Liver (tissue), 8 donors: ENCODE measurements at regions not wholly inside any gene's neighbourhood (a gene's known extent, or its start where the extent isn't known, plus 50 kb on each side); places are given as distances from the start of the nearest gene placed in this dataset.

Experiments
- DNase-seq: peaks from one replicate; pipeline ENCODE4 v3.0.0-alpha.2; 2017; ENCODE audit warnings: low spot score
- H3K27ac ChIP-seq, 2 donors: one replicate each; pipeline ENCODE4 v1.7.0; 2013; ENCODE audit warnings: inconsistent platforms in 2 of 2, low read length in 2 of 2, control low read depth in 1 of 2, low read depth in 1 of 2, mild to moderate bottlenecking in 1 of 2
- H3K27me3 ChIP-seq, 4 donors: one replicate each; pipeline versions ENCODE4 v1.6.1 to v1.7.0; 2013; ENCODE audit warnings: low read length in 3 of 4, inconsistent platforms in 1 of 4, mild to moderate bottlenecking in 1 of 4, moderate library complexity in 1 of 4; ENCODE audit not compliant: control insufficient read depth in 4 of 4, insufficient read depth in 4 of 4
- H3K36me3 ChIP-seq, 4 donors: one replicate each; pipeline versions ENCODE4 v1.6.1 to v1.7.0; 2013; ENCODE audit warnings: low read length in 3 of 4, mild to moderate bottlenecking in 3 of 4, low read depth in 1 of 4, moderate library complexity in 1 of 4; ENCODE audit not compliant: control insufficient read depth in 4 of 4, insufficient read depth in 3 of 4
- H3K4me1 ChIP-seq, 4 donors: one replicate each; pipeline versions ENCODE4 v1.6.1 to v1.7.0; 2013; ENCODE audit warnings: low read length in 3 of 4, mild to moderate bottlenecking in 3 of 4, moderate library complexity in 1 of 4; ENCODE audit not compliant: control insufficient read depth in 4 of 4, insufficient read depth in 4 of 4
- H3K4me3 ChIP-seq, 3 donors: one replicate each; pipeline versions ENCODE4 v1.6.1 to v1.7.0; 2013; ENCODE audit warnings: low read length in 3 of 3, control low read depth in 1 of 3, low read depth in 1 of 3, mild to moderate bottlenecking in 1 of 3
- H3K9ac ChIP-seq, 2 donors: one replicate each; pipeline ENCODE4 v1.7.0; 2013; ENCODE audit warnings: low read length in 2 of 2, mild to moderate bottlenecking in 2 of 2, moderate library complexity in 2 of 2, control low read depth in 1 of 2, low read depth in 1 of 2
- H3K9me3 ChIP-seq, 4 donors: one replicate each; pipeline versions ENCODE4 v1.6.1 to v1.7.0; 2013; ENCODE audit warnings: low read length in 3 of 4; ENCODE audit not compliant: control insufficient read depth in 4 of 4
- EGR1 ChIP-seq, 2 donors: IDR thresholded peaks; 2 replicates each; pipeline ENCODE4 v1.6.1; 2016 to 2018; ENCODE audit warnings: antibody characterized with exemption in 2 of 2, low read depth in 2 of 2
- FOXA1 ChIP-seq: IDR thresholded peaks from 2 replicates; pipeline ENCODE4 v1.6.1; 2016; ENCODE audit warnings: antibody characterized with exemption
- FOXA2 ChIP-seq: IDR thresholded peaks from 2 replicates; pipeline ENCODE4 v1.6.1; 2016; ENCODE audit warnings: antibody characterized with exemption
- HNF4G ChIP-seq: IDR thresholded peaks from 2 replicates; pipeline ENCODE4 v1.6.1; 2016; ENCODE audit warnings: antibody characterized with exemption
- JUND ChIP-seq, 2 donors: IDR thresholded peaks; 2 replicates each; pipeline ENCODE4 v1.6.1; 2016; ENCODE audit warnings: antibody characterized with exemption in 2 of 2
- NR2F2 ChIP-seq: IDR thresholded peaks from 2 replicates; pipeline ENCODE4 v1.6.1; 2016; ENCODE audit warnings: antibody characterized with exemption
- RAD21 ChIP-seq, 2 donors: IDR thresholded peaks; 2 replicates each; pipeline ENCODE4 v1.6.1; 2016; ENCODE audit warnings: antibody characterized with exemption in 2 of 2, mild to moderate bottlenecking in 2 of 2
- RXRA ChIP-seq, 2 donors: IDR thresholded peaks; 2 replicates each; pipeline ENCODE4 v1.6.1; 2017 to 2018; ENCODE audit warnings: antibody characterized with exemption in 2 of 2, mild to moderate bottlenecking in 1 of 2
- WGBS: extraction: QIAGEN DNeasy Blood & Tissue Kit; methylation state at CpG from one replicate; pipeline ENCODE4 v1.1.7; 2013; 5-methylcytosine and 5-hydroxymethylcytosine counted together
- TF ChIP-seq, protein P1 (sequence below): IDR thresholded peaks from 2 replicates; pipeline ENCODE4 v1.6.1; 2016; ENCODE audit warnings: antibody characterized with exemption
- TF ChIP-seq, protein P2 (sequence below): IDR thresholded peaks from 2 replicates; pipeline ENCODE4 v1.6.1; 2016; ENCODE audit warnings: antibody characterized with exemption
- TF ChIP-seq, protein P3 (sequence below): fragments of 150-350 bp; IDR thresholded peaks from 2 replicates; pipeline ENCODE4 v1.5.1; 2017; ENCODE audit warnings: improper control_type of control experiment, low read depth, low read length; ENCODE audit not compliant: missing input control
- TF ChIP-seq, protein P4 (sequence below): IDR thresholded peaks from 2 replicates; pipeline ENCODE4 v1.6.1; 2016; ENCODE audit warnings: antibody characterized with exemption, mild to moderate bottlenecking
- donor health status: healthy.
- donor health status: healthy.
- donor health status: healthy.
- donor health status: healthy.
- donor health status: healthy.

DNA sequence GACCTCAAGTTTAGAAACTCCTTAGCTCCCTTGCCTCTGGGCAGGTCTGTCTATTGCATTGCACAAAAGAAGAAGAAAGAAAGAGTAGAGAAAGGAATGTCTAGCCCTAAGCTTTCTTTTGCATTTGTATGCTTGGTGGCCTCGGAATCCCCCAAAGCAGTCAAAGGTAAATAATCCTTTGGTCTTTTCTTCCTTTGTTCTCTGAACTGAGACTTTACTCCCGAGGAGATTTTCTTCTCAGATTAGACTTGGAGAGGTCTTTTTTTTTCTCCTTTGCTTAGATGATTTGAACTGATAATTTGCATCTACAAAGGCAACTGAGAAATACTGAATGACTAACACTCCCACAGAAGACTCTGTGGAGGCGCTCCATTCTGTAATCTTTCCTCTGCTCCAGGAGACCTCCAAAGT is 93.2 kb downstream of the AKR1D1 start:
- WGBS, result 90% methylated on average over 3 of the region's 3 CpGs
- H3K9me3 ChIP-seq, result peaks cover 0 to 7% (median 2%) of the 10 kb centered on the region in 4 donors
- no peaks in the 10 kb centered on the region for H3K27me3 ChIP-seq
- H3K27ac ChIP-seq, result no peak overlapping the region
- peaks cover 0 to 6% (median 2%) of the 10 kb centered on the region in 4 donors for H3K4me1 ChIP-seq
- no peak overlapping the region for H3K4me3 ChIP-seq
- no peak overlapping the region for H3K9ac ChIP-seq
- DNase-seq, result no peak
- H3K36me3 ChIP-seq, result no peaks in the 10 kb centered on the region
- no peak for TF ChIP-seq EGR1 (IDR thresholded peaks at IDR 0.05; ENCODE audit: low read depth in 2 of 2)
- no peak for TF ChIP-seq NR2F2
- TF ChIP-seq FOXA1, result no peak
- TF ChIP-seq, protein P1, sequence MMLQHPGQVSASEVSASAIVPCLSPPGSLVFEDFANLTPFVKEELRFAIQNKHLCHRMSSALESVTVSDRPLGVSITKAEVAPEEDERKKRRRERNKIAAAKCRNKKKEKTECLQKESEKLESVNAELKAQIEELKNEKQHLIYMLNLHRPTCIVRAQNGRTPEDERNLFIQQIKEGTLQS, result no peak
- TF ChIP-seq HNF4G, result no peak
- TF ChIP-seq JUND (IDR thresholded peaks at IDR 0.05), result no peak
- TF ChIP-seq, protein P2, sequence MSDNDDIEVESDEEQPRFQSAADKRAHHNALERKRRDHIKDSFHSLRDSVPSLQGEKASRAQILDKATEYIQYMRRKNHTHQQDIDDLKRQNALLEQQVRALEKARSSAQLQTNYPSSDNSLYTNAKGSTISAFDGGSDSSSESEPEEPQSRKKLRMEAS, result no peak
- TF ChIP-seq FOXA2, result no peak
- TF ChIP-seq, protein P3, sequence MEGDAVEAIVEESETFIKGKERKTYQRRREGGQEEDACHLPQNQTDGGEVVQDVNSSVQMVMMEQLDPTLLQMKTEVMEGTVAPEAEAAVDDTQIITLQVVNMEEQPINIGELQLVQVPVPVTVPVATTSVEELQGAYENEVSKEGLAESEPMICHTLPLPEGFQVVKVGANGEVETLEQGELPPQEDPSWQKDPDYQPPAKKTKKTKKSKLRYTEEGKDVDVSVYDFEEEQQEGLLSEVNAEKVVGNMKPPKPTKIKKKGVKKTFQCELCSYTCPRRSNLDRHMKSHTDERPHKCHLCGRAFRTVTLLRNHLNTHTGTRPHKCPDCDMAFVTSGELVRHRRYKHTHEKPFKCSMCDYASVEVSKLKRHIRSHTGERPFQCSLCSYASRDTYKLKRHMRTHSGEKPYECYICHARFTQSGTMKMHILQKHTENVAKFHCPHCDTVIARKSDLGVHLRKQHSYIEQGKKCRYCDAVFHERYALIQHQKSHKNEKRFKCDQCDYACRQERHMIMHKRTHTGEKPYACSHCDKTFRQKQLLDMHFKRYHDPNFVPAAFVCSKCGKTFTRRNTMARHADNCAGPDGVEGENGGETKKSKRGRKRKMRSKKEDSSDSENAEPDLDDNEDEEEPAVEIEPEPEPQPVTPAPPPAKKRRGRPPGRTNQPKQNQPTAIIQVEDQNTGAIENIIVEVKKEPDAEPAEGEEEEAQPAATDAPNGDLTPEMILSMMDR, result no peak
- no peak for TF ChIP-seq RXRA (IDR thresholded peaks at IDR 0.05)
- TF ChIP-seq, protein P4, sequence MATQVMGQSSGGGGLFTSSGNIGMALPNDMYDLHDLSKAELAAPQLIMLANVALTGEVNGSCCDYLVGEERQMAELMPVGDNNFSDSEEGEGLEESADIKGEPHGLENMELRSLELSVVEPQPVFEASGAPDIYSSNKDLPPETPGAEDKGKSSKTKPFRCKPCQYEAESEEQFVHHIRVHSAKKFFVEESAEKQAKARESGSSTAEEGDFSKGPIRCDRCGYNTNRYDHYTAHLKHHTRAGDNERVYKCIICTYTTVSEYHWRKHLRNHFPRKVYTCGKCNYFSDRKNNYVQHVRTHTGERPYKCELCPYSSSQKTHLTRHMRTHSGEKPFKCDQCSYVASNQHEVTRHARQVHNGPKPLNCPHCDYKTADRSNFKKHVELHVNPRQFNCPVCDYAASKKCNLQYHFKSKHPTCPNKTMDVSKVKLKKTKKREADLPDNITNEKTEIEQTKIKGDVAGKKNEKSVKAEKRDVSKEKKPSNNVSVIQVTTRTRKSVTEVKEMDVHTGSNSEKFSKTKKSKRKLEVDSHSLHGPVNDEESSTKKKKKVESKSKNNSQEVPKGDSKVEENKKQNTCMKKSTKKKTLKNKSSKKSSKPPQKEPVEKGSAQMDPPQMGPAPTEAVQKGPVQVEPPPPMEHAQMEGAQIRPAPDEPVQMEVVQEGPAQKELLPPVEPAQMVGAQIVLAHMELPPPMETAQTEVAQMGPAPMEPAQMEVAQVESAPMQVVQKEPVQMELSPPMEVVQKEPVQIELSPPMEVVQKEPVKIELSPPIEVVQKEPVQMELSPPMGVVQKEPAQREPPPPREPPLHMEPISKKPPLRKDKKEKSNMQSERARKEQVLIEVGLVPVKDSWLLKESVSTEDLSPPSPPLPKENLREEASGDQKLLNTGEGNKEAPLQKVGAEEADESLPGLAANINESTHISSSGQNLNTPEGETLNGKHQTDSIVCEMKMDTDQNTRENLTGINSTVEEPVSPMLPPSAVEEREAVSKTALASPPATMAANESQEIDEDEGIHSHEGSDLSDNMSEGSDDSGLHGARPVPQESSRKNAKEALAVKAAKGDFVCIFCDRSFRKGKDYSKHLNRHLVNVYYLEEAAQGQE, result no peak

DNA sequence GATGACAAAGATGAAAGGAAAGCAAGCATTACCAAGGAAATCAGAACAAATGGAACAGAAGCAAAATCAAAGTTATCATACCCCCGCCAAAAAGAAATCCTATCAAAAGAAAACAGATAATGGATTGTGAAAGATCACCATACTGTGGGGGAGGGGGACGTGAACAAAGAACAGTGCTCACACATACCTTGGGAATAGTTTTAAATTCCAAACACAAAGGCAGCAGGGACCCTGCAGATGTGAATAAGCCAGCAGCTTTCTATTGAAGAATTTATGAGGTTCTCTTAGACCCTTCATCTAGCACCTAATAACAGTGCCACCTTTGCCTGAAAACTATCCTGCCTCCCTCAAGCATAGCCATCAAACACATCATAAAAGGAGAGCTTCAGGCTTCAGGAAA is 94.0 kb downstream of the AKR1D1 start:
- Histone ChIP-seq H3K27me3 (no peaks in the 10 kb centered on the region), H3K9ac (no peak overlapping the region), H3K4me3 (no peak overlapping the region), H3K27ac (no peak overlapping the region), H3K9me3 (no peaks in the 10 kb centered on the region), H3K4me1 (peaks cover 0 to 6% (median 2%) of the 10 kb centered on the region in 4 donors), H3K36me3 (no peaks in the 10 kb centered on the region)
- WGBS, result 48% methylated on average over 2 of the region's 2 CpGs
- no peak for DNase-seq
- TF ChIP-seq RAD21 (IDR thresholded peaks at IDR 0.05) (peak in 1 of 2 donors; percentile 10), FOXA1 (no peak), NR2F2 (no peak)
